Mucosa of gallbladder (tissue), 1 donor: ENCODE measurements at regions not wholly inside any gene's neighbourhood (a gene's known extent, or its start where the extent isn't known, plus 50 kb on each side); places are given as distances from the start of the nearest gene placed in this dataset.
"Not testable (repeated sequence)": the region's sequence is repeated elsewhere in the genome, so short reads cannot be mapped to it uniquely, and the experiment has no call there.

Source experiments
- DNase-seq: peaks from one replicate; pipeline ENCODE4 v3.0.0-alpha.2; 2020; ENCODE audit warnings: low spot score
- donor health status: DM: no; HTN: no; CAD: no.

- DNase-seq: no peak
Observed at GRCh38 chr12:93204896-93205295, 172.8 kb upstream of the NUDT4 start.

GRCh38 chr12:93205361-93205760, 172.4 kb upstream of the NUDT4 start:
- DNase-seq: no peak

GRCh38 chr12:93208011-93208410, 169.7 kb upstream of the NUDT4 start:
- DNase-seq: no peak

- no peak for DNase-seq
Observed at GRCh38 chr12:93214523-93215289, 163.0 kb upstream of the NUDT4 start.

- DNase-seq: no peak
Observed at GRCh38 chr12:93215290-93215678, 162.4 kb upstream of the NUDT4 start.

GRCh38 chr12:93219947-93220346, 157.8 kb upstream of the NUDT4 start:
- DNase-seq: no peak

GRCh38 chr12:93221841-93222240, 155.9 kb upstream of the NUDT4 start:
- DNase-seq: no peak

GRCh38 chr12:93223440-93224426, 154.0 kb upstream of the NUDT4 start:
- no peak for DNase-seq

- no peak for DNase-seq
Observed at GRCh38 chr12:93225094-93225493, 152.6 kb upstream of the NUDT4 start.

GRCh38 chr12:93226361-93226760, 151.4 kb upstream of the NUDT4 start:
- no peak for DNase-seq

GRCh38 chr12:93229494-93230325, 148.0 kb upstream of the NUDT4 start:
- no peak for DNase-seq

- DNase-seq: no peak
Observed at GRCh38 chr12:93230326-93230720, 147.4 kb upstream of the NUDT4 start.

GRCh38 chr12:93231938-93232337, 145.8 kb upstream of the NUDT4 start:
- no peak for DNase-seq

GRCh38 chr12:93234641-93235040, 143.1 kb upstream of the NUDT4 start:
- DNase-seq: peak; percentile 28

GRCh38 chr12:93235881-93236280, 141.8 kb upstream of the NUDT4 start:
- no peak for DNase-seq

- no peak for DNase-seq
Observed at GRCh38 chr12:93237235-93237915, 140.3 kb upstream of the NUDT4 start.

GRCh38 chr12:93238512-93239262, 139.0 kb upstream of the NUDT4 start:
- not testable (repeated sequence) for DNase-seq

- not testable (repeated sequence) for DNase-seq
Observed at GRCh38 chr12:93239789-93240188, 137.9 kb upstream of the NUDT4 start.

GRCh38 chr12:93242154-93242972, 135.4 kb upstream of the NUDT4 start:
- no peak for DNase-seq

GRCh38 chr12:93243382-93243688, 134.4 kb upstream of the NUDT4 start:
- no peak for DNase-seq
